Skin of body (tissue), 1 donor: ENCODE measurements at regions not wholly inside any gene's neighbourhood (a gene's known extent, or its start where the extent isn't known, plus 50 kb on each side); places are given as distances from the start of the nearest gene placed in this dataset.
A peak's percentile ranks its signal among the peaks of the same experiment; 100 is the strongest.

Source experiments
- DNase-seq: peaks from one replicate; lab custom pipeline; 2025; lab: John Stamatoyannopoulos, UW

GRCh38 chr1:60388092-60388987 is 314.8 kb upstream of the C1orf87 start:
- DNase-seq, result no peak

- no peak for DNase-seq
These were observed 313.6 kb upstream of the C1orf87 start for GRCh38 chr1:60387175-60387574.

GRCh38 chr1:60386249-60386648 is 312.7 kb upstream of the C1orf87 start:
- DNase-seq, result no peak

- no peak for DNase-seq
These were observed 302.6 kb upstream of the C1orf87 start for GRCh38 chr1:60376196-60376595.

- DNase-seq, result no peak
These were observed 301.0 kb upstream of the C1orf87 start for GRCh38 chr1:60374537-60374936.

GRCh38 chr1:60367532-60367931 is 294.0 kb upstream of the C1orf87 start:
- no peak for DNase-seq

- DNase-seq, result peak; percentile 57
These were observed 285.9 kb upstream of the C1orf87 start for GRCh38 chr1:60359431-60359830.

- no peak for DNase-seq
These were observed 277.0 kb upstream of the C1orf87 start for GRCh38 chr1:60350531-60350930.

- DNase-seq, result no peak
These were observed 275.3 kb upstream of the C1orf87 start for GRCh38 chr1:60348884-60349283.

- DNase-seq, result no peak
These were observed 272.1 kb upstream of the C1orf87 start for GRCh38 chr1:60345621-60346020.

GRCh38 chr1:60345049-60345448 is 271.5 kb upstream of the C1orf87 start:
- no peak for DNase-seq

- no peak for DNase-seq
These were observed 270.2 kb upstream of the C1orf87 start for GRCh38 chr1:60343736-60344135.

- DNase-seq, result no peak
These were observed 269.0 kb upstream of the C1orf87 start for GRCh38 chr1:60342569-60342968.

- DNase-seq, result no peak
These were observed 267.7 kb upstream of the C1orf87 start for GRCh38 chr1:60341274-60341673.

GRCh38 chr1:60331647-60332046 is 258.1 kb upstream of the C1orf87 start:
- DNase-seq, result no peak

- peak; percentile 6 for DNase-seq
These were observed 256.1 kb upstream of the C1orf87 start for GRCh38 chr1:60329651-60330050.

- no peak for DNase-seq
These were observed 238.3 kb upstream of the C1orf87 start for GRCh38 chr1:60311838-60312237.

GRCh38 chr1:60299581-60299980 is 226.0 kb upstream of the C1orf87 start:
- DNase-seq, result no peak

GRCh38 chr1:60298290-60298689 is 224.7 kb upstream of the C1orf87 start:
- DNase-seq, result no peak

- DNase-seq, result no peak
These were observed 223.2 kb upstream of the C1orf87 start for GRCh38 chr1:60296794-60297193.

GRCh38 chr1:60292140-60292539 is 218.6 kb upstream of the C1orf87 start:
- DNase-seq, result no peak

GRCh38 chr1:60290393-60290792 is 216.8 kb upstream of the C1orf87 start:
- DNase-seq, result no peak

- no peak for DNase-seq
These were observed 214.0 kb upstream of the C1orf87 start for GRCh38 chr1:60287536-60287935.
